C4-2B (cell line): ENCODE measurements at regions not wholly inside any gene's neighbourhood (a gene's known extent, or its start where the extent isn't known, plus 50 kb on each side); places are given as distances from the start of the nearest gene placed in this dataset.

Experiments
- CTCF ChIP-seq: fragments of 450-650 bp; conservative IDR thresholded peaks from 2 replicates; pipeline ENCODE4 v1.5.1; 2017; ENCODE audit warnings: mild to moderate bottlenecking
- ZFX ChIP-seq: fragments of 450-650 bp; IDR thresholded peaks from 2 replicates; pipeline ENCODE4 v1.6.1; 2017

GRCh38 chr11:80328774-80329173 lies 887.9 kb upstream of the TENM4 start:
- TF ChIP-seq CTCF: no peak
- no peak for TF ChIP-seq ZFX
